Dendritic cell treated with granulocyte-macrophage colony-stimulating factor and Interleukin-4, amounts not matched to agents 40 ng/mL and 50 ng/mL, for 4 days (primary cell): ENCODE measurements at regions not wholly inside any gene's neighbourhood (a gene's known extent, or its start where the extent isn't known, plus 50 kb on each side); places are given as distances from the start of the nearest gene placed in this dataset.

Experiments
- H3K27ac Mint-ChIP-seq: one replicate; pipeline ENCODE4 v1.8.0; 2022; ENCODE audit warnings: mild to moderate bottlenecking, mixed read lengths
- H3K27me3 Mint-ChIP-seq: one replicate; pipeline ENCODE4 v1.8.0; 2022; ENCODE audit warnings: mild to moderate bottlenecking, mixed read lengths
- H3K36me3 Mint-ChIP-seq: one replicate; pipeline ENCODE4 v1.8.0; 2022; ENCODE audit warnings: low read depth, mixed read lengths
- H3K4me1 Mint-ChIP-seq: one replicate; pipeline ENCODE4 v1.8.0; 2022; ENCODE audit warnings: low read depth, mixed read lengths
- H3K4me3 Mint-ChIP-seq: one replicate; pipeline ENCODE4 v1.8.0; 2022; ENCODE audit warnings: mild to moderate bottlenecking, moderate library complexity, mixed read lengths
- H3K9me3 Mint-ChIP-seq: one replicate; pipeline ENCODE4 v1.8.0; 2022; ENCODE audit warnings: mixed read lengths
- intact Hi-C: fragments of 100-400 bp; cut with micrococcal nuclease; formaldehyde crosslinking; loops from one replicate; pipeline ENCODE4 v1.15.0; 2022

- Mint-ChIP-seq H3K27ac (no peak overlapping the region), H3K4me3 (no peak overlapping the region), H3K9me3 (no peaks in the 10 kb centered on the region), H3K27me3 (peaks cover 5% of the 10 kb centered on the region), H3K36me3 (no peaks in the 10 kb centered on the region), H3K4me1 (no peaks in the 10 kb centered on the region)
- intact Hi-C loops, result no loop called here
Measured at GRCh38 chr5:133696782-133697507, 84.6 kb upstream of the FSTL4 start.

DNA sequence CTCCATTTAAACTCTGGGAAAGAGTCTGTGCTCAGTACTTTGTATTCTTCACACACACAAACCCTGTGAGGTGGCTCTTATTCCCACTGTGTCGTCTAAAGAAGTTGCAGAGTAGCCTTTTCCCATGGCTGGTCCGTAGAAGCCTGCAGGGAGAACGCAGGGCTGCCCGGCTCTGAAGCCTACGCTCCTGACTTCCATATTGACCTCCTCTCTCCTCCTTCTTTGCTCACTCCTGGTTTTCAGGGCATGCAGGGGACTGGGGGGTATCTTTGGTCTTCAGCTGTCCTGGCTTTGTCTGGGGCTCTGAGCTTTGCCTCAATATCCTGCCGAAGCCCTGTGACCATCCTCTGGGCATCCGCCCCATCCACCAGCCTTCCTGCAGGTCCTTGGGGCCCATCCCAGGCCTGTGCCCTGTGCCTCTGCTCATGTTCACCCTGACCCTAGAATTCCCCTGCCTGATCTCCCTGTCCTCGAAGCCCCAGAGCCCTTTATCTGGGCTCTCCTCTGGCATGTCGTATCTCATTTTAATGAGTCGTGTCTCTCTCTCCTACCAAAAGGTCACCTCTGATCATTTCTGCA, 83.8 kb upstream of the FSTL4 start:
- Mint-ChIP-seq H3K4me1 (no peaks in the 10 kb centered on the region), H3K27ac (no peak overlapping the region), H3K27me3 (peaks cover 7% of the 10 kb centered on the region), H3K4me3 (no peak overlapping the region), H3K9me3 (no peaks in the 10 kb centered on the region), H3K36me3 (no peaks in the 10 kb centered on the region)
- intact Hi-C loops, result no loop called here

- intact Hi-C loops, result no loop called here
- Mint-ChIP-seq H3K36me3 (no peaks in the 10 kb centered on the region), H3K9me3 (no peaks in the 10 kb centered on the region), H3K4me1 (no peaks in the 10 kb centered on the region), H3K4me3 (no peak overlapping the region), H3K27me3 (peaks cover 12% of the 10 kb centered on the region), H3K27ac (no peak overlapping the region)
Measured at GRCh38 chr5:133694181-133694831, 82.0 kb upstream of the FSTL4 start.

DNA sequence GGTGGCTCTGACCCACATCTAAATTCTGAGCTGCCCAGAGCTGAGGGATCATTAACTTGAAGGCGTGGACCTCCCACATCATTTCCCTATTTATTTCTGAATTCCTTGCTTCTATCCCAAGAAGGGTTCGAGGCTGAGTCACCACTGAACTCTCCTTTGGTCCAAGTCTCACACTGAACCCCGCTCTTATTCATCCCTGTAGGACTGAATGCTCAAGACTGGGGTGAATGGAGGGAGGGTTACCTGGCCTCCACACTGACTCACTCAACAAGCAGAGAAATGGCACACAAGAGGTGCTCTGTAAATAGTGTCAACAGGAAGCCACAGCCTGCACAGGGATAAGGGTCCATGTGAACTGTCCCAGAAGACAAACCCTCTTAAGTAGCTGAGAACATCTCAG, 79.1 kb upstream of the FSTL4 start:
- Mint-ChIP-seq H3K4me1 (no peaks in the 10 kb centered on the region), H3K9me3 (no peaks in the 10 kb centered on the region), H3K4me3 (no peak overlapping the region), H3K27ac (no peak overlapping the region), H3K36me3 (no peaks in the 10 kb centered on the region), H3K27me3 (peaks cover 17% of the 10 kb centered on the region)
- intact Hi-C loops, result no loop called here

DNA sequence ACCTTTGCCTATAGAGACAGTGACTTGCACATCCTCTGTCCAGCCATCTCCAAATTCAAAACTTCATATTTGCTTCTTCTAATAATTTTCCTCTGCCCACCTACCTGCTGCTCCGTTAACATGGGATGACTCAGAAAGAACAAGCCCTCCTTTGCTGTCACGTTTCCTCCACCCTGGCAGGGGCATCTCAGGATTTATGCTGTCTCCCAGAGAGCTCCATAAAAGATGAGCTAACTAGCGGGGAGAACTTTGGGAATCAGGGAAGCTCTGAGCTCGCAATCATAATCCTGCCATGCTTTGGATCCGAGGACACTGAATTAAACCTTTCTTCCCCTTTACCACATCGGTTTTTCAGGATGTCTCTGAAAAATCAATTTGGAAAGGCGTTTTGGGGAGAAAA, 78.4 kb upstream of the FSTL4 start:
- intact Hi-C loops, result no loop called here
- Mint-ChIP-seq H3K27me3 (peaks cover 17% of the 10 kb centered on the region), H3K9me3 (no peaks in the 10 kb centered on the region), H3K4me1 (no peaks in the 10 kb centered on the region), H3K36me3 (no peaks in the 10 kb centered on the region), H3K4me3 (no peak overlapping the region), H3K27ac (no peak overlapping the region)

GRCh38 chr5:133688391-133688790, 76.0 kb upstream of the FSTL4 start:
- Mint-ChIP-seq H3K9me3 (no peaks in the 10 kb centered on the region), H3K4me3 (no peak overlapping the region), H3K27ac (no peak overlapping the region), H3K36me3 (no peaks in the 10 kb centered on the region), H3K27me3 (peaks cover 17% of the 10 kb centered on the region), H3K4me1 (no peaks in the 10 kb centered on the region)
- intact Hi-C loops, result no loop called here

DNA sequence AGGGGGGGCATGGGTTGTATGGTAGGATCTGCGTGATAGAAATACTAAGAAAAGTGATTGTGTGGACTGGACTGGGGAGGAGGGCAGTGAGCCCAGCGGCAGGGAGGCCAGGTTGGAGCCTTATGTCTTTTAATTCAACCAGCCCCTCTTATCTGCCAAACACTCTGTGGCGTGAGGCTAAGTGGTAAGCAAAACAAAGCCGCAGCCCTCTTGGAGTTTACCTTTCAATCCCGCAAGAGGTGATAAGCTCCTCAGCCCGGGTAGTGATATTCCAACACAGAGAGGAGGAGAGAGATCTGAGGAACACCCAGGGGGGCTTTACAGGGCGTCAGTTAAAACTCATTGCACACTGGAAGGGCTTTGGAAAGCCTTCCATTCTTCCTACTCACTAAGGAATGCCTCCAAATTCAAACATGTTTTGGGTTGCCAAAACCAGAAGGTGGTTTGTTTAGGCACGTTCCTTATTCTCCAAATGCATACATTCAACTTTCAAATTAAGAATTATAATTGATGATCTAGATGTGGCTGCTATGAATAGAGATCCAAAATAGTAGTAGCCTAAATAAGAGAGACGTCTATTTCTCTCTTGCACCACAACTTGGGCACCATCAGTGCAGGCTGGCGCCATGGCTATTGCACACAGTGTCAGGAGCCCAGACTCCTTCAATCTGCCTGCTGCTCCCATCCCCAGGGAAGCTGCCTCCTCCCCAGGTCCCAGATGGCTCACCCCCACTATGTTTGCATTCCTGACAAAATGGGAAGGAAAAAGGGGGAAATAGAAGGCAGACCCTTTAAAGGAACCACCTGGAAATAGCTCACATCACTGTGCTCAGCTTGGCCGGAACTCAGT, 75.1 kb upstream of the FSTL4 start:
- Mint-ChIP-seq H3K36me3 (no peaks in the 10 kb centered on the region), H3K27me3 (peaks cover 16% of the 10 kb centered on the region), H3K9me3 (no peaks in the 10 kb centered on the region), H3K4me3 (no peak overlapping the region), H3K27ac (no peak overlapping the region), H3K4me1 (peaks cover under 1% of the 10 kb centered on the region)
- intact Hi-C loops, result no loop called here

GRCh38 chr5:133686566-133686965, 74.2 kb upstream of the FSTL4 start:
- intact Hi-C loops, result no loop called here
- Mint-ChIP-seq H3K36me3 (no peaks in the 10 kb centered on the region), H3K27me3 (peaks cover 10% of the 10 kb centered on the region), H3K4me3 (no peak overlapping the region), H3K27ac (no peak overlapping the region), H3K4me1 (peaks cover 5% of the 10 kb centered on the region), H3K9me3 (no peaks in the 10 kb centered on the region)

DNA sequence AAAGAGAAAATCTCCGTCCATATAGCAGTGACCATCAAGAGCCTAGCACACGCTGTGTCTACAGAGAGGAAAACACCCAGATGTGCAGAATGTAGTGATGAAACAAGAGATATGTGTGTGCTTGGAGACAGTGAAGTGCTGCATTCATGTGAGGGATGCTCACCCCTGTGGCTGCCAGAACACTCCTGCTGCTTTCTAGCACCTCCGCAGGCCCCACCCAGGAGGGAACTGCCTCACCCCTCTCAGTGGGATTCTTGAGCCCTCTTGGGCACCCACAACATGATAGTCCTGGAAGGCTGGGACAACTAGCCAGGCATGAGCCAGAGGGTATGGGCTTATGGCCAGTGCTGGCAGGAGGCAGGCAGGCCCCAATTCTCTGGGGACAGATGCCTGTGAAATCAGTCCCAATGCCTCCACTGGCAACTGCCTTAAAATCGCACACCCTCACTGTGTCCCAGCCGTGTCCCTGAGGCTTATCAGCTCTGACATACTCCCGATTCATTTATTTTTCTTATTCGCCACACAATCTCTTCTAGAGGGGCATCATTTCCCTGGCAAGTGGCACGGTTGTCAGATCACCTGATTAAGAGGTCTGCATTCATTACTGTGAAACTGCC, 73.2 kb upstream of the FSTL4 start:
- Mint-ChIP-seq H3K27ac (no peak overlapping the region), H3K9me3 (no peaks in the 10 kb centered on the region), H3K36me3 (no peaks in the 10 kb centered on the region), H3K4me3 (no peak overlapping the region), H3K27me3 (peaks cover 9% of the 10 kb centered on the region), H3K4me1 (peaks cover 5% of the 10 kb centered on the region)
- intact Hi-C loops, result no loop called here

DNA sequence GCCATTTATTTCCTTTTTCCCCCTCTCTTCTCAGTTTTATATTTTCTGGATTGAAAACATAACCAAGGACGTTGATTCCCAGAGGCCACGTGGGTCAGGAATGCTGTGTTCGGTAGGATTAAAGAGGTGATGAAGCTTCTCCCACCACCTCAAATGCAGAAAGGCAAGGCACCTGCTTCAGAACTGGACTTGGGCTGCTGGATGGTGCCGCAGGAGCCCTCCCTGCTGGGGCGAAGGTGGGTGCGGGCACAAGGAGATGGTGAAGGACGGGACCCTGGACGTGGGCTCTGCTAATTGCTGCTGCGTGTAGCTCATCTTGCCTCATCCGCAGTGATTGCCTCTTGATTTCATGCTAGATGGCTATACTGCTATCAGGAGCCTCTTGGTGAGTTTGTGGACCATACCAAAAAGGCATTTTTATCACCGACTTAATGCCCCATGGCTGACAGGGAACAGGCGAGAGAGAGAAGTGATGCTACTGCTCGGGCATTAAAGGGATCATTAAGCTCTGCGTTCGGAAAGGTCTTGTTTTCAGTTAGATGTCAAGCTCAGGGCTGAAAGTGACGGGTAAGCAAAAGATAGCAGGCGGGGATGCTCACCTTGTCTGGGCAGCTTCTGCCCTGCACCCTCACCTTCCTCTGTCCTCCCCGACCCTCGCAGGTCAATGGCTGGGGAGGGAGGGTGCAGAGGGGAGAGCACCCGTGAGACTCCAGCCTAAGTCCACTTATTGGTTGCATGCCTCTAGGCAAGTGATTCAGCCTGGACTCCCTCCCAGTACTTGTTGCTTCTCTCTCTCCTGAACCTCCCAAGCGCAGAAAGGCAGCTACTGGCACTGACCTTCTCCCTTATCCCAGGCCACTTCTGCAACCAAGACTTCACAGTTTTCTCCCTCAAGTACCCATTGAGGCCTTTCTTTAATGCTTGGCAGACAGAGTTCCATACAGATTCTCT, 71.6 kb upstream of the FSTL4 start:
- H3K9me3 Mint-ChIP-seq, result no peaks in the 10 kb centered on the region
- H3K36me3 Mint-ChIP-seq, result no peaks in the 10 kb centered on the region
- peaks cover 5% of the 10 kb centered on the region for H3K4me1 Mint-ChIP-seq
- no peak overlapping the region for H3K27ac Mint-ChIP-seq
- peaks cover 3% of the 10 kb centered on the region for H3K27me3 Mint-ChIP-seq
- H3K4me3 Mint-ChIP-seq, result no peak overlapping the region
- intact Hi-C loops, result no loop called here

- H3K4me3 Mint-ChIP-seq, result no peak overlapping the region
- peaks cover 3% of the 10 kb centered on the region for H3K27me3 Mint-ChIP-seq
- H3K36me3 Mint-ChIP-seq, result no peaks in the 10 kb centered on the region
- H3K27ac Mint-ChIP-seq, result no peak overlapping the region
- intact Hi-C loops, result no loop called here
- peaks cover 5% of the 10 kb centered on the region for H3K4me1 Mint-ChIP-seq
- H3K9me3 Mint-ChIP-seq, result no peaks in the 10 kb centered on the region
Measured at GRCh38 chr5:133682451-133682850, 70.1 kb upstream of the FSTL4 start.

- Mint-ChIP-seq H3K4me3 (no peak overlapping the region), H3K27me3 (peaks cover under 1% of the 10 kb centered on the region), H3K9me3 (no peaks in the 10 kb centered on the region), H3K36me3 (no peaks in the 10 kb centered on the region), H3K27ac (no peak overlapping the region), H3K4me1 (peaks cover 5% of the 10 kb centered on the region)
- intact Hi-C loops, result no loop called here
Measured at GRCh38 chr5:133681896-133682295, 69.6 kb upstream of the FSTL4 start.
